ENCODE measurements at regions not wholly inside any gene's neighbourhood (a gene's known extent, or its start where the extent isn't known, plus 50 kb on each side); places are given as distances from the start of the nearest gene placed in this dataset.

DNA sequence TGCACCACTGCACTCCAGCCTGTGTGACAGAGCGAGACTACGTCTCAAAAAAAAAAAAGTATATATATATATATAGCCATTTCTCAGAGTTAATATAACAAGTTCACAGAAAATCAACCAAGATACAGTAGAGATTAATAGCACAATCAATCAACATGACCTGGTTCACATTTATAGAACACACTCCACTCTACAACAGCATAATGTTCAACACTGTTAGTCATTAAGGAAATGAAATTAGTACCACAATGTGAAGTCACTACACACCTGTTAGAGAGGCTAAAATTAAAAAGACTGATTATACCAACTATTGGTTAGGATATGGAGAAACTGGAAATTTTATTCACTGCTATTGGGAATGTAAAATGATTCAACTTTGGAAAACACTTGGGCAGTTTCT lies 387.7 kb downstream of the QKI start:
- TF ChIP-seq POLR2AphosphoS5 (IDR thresholded peaks at IDR 0.05; ENCODE audit: low read depth, low read length) (no peak), SIN3A (IDR thresholded peaks at IDR 0.05; ENCODE audit: borderline replicate concordance, insufficient read depth, low read length) (no peak)
